ENCODE measurements at regions not wholly inside any gene's neighbourhood (a gene's known extent, or its start where the extent isn't known, plus 50 kb on each side); places are given as distances from the start of the nearest gene placed in this dataset.
A peak's percentile ranks its signal among the peaks of the same experiment; 100 is the strongest.

- 73% methylated on average over 5 of the region's 11 CpGs for WGBS (ENCODE audit: insufficient coverage, low coverage, low lambda C conversion rate, missing lambda C conversion rate)
- Histone ChIP-seq H3K27me3 (no peaks in the 10 kb centered on the region), H3K4me1 (peaks cover 0 to 3% (median 0%) of the 10 kb centered on the region in 4 donors), H3K4me3 (no peak overlapping the region), H3K9me3 (no peaks in the 10 kb centered on the region), H3K27ac (no peak overlapping the region), H3K36me3 (no peaks in the 10 kb centered on the region)
- ATAC-seq: no peak
- TF ChIP-seq CTCF (IDR thresholded peaks at IDR 0.05) (no peak), POLR2A (IDR thresholded peaks at IDR 0.05) (no peak)
- intact Hi-C loops (cut with DNase I): no loop called here
- DNase-seq: no peak
Measured at GRCh38 chr6:110036408-110037302, 58.5 kb downstream of the GPR6 start.

GRCh38 chr6:110037726-110038295 lies 59.7 kb downstream of the GPR6 start:
- Histone ChIP-seq H3K36me3 (no peaks in the 10 kb centered on the region), H3K27me3 (no peaks in the 10 kb centered on the region), H3K9me3 (no peaks in the 10 kb centered on the region), H3K4me3 (no peak overlapping the region), H3K4me1 (peaks cover 0 to 3% (median 0%) of the 10 kb centered on the region in 4 donors), H3K27ac (no peak overlapping the region)
- intact Hi-C loops (cut with DNase I): no loop called here
- TF ChIP-seq POLR2A (IDR thresholded peaks at IDR 0.05) (no peak), CTCF (IDR thresholded peaks at IDR 0.05) (no peak)
- WGBS (ENCODE audit: insufficient coverage, low coverage, low lambda C conversion rate, missing lambda C conversion rate): 83% methylated on average over 9 of the region's 9 CpGs
- no peak for DNase-seq
- ATAC-seq: no peak

GRCh38 chr6:110039364-110039980 lies 61.4 kb downstream of the GPR6 start:
- intact Hi-C loops (cut with DNase I): no loop called here
- peaks cover 0 to 3% (median 0%) of the 10 kb centered on the region in 4 donors for H3K4me1 ChIP-seq
- H3K27me3 ChIP-seq: no peaks in the 10 kb centered on the region
- peak; percentile 91 to 98 (median 94) for ATAC-seq
- H3K9me3 ChIP-seq: no peaks in the 10 kb centered on the region
- peak overlapping the region in 2 of 3 donors; percentile 6 to 15 for H3K27ac ChIP-seq
- WGBS (ENCODE audit: insufficient coverage, low coverage, low lambda C conversion rate, missing lambda C conversion rate): 1% methylated on average over 7 of the region's 7 CpGs
- H3K4me3 ChIP-seq: peak overlapping the region; percentile 6 to 47 (median 39)
- no peaks in the 10 kb centered on the region for H3K36me3 ChIP-seq
- DNase-seq: peak; percentile 82 to 85 (median 83)
- no peak for TF ChIP-seq POLR2A (IDR thresholded peaks at IDR 0.05)
- TF ChIP-seq CTCF (IDR thresholded peaks at IDR 0.05): peak; percentile 84 to 91 (median 86)

GRCh38 chr6:110039981-110040383 lies 61.9 kb downstream of the GPR6 start:
- Histone ChIP-seq H3K9me3 (no peaks in the 10 kb centered on the region), H3K4me1 (peaks cover 0 to 3% (median 0%) of the 10 kb centered on the region in 4 donors), H3K27ac (peak overlapping the region in 2 of 3 donors; percentile 6 to 15), H3K27me3 (no peaks in the 10 kb centered on the region), H3K4me3 (peak overlapping the region; percentile 6 to 47 (median 39)), H3K36me3 (no peaks in the 10 kb centered on the region)
- 5% methylated on average over 15 of the region's 15 CpGs for WGBS (ENCODE audit: insufficient coverage, low coverage, low lambda C conversion rate, missing lambda C conversion rate)
- intact Hi-C loops (cut with DNase I): loop anchor here in 1 of 2 donors (5.0 kb wide), 1 partner anchor 333 kb away; no protein-coding TSS in a partner anchor
- TF ChIP-seq CTCF (IDR thresholded peaks at IDR 0.05): peak; percentile 26 to 40 (median 34)
- TF ChIP-seq POLR2A (IDR thresholded peaks at IDR 0.05): no peak
- DNase-seq (no peak), ATAC-seq (peak; percentile 67 to 73 (median 70))

Data from right lobe of liver (tissue), 6 donors.